Stimulated activated CD4-positive, alpha-beta T cell treated with anti-CD3 and anti-CD28 coated beads, Interleukin-1b, Interleukin-23, amount 100 ng/mL, for 1 hour (primary cell): ENCODE measurements at regions not wholly inside any gene's neighbourhood (a gene's known extent, or its start where the extent isn't known, plus 50 kb on each side); places are given as distances from the start of the nearest gene placed in this dataset.

ENCODE experiments used
- DNase-seq, 2 donors: peaks; one replicate each; pipeline ENCODE4 v3.0.0-alpha.2; 2020; ENCODE audit warnings: low read depth in 2 of 2

GRCh38 chr4:38230121-38230801, 270.1 kb downstream of the PTTG2 start:
- no peak for DNase-seq

DNA sequence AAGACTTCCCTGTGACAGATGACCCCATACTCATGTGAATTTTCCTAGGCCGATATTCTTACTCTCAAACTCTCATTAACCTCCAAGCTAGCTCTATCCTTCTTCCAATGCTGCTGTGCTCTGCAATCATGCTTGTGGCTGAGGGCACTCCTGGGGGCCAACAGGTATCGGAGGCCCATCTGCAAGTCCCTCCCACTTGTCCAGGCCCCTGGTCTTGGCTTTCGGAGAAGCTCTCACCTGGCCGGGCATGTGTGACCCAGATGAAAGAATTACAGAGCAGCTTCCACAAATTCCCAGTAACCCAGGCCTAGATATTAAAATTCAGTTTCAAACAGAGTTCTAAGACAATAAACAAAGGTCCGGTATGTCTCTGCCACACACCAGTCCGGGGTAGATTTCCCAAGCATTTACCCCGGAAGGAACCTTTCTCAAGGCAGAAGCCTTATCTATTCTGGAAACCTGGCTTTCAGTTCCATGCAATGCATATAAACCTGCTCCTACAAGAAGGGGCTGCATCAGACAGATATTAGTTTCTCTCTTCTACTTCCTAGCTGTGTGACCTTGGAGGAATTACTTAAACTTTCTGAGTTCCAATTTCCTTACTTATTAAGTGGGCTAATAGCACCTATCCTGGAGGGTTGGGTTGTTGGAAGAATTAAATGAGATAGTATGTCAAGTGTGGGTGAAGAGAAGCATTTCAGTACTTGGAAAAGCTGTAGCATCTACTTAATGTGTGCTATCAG, 270.8 kb downstream of the PTTG2 start:
- DNase-seq: no peak

GRCh38 chr4:38231626-38232025, 271.4 kb downstream of the PTTG2 start:
- no peak for DNase-seq

- no peak for DNase-seq
Observed at GRCh38 chr4:38232741-38233140, 272.5 kb downstream of the PTTG2 start.

DNA sequence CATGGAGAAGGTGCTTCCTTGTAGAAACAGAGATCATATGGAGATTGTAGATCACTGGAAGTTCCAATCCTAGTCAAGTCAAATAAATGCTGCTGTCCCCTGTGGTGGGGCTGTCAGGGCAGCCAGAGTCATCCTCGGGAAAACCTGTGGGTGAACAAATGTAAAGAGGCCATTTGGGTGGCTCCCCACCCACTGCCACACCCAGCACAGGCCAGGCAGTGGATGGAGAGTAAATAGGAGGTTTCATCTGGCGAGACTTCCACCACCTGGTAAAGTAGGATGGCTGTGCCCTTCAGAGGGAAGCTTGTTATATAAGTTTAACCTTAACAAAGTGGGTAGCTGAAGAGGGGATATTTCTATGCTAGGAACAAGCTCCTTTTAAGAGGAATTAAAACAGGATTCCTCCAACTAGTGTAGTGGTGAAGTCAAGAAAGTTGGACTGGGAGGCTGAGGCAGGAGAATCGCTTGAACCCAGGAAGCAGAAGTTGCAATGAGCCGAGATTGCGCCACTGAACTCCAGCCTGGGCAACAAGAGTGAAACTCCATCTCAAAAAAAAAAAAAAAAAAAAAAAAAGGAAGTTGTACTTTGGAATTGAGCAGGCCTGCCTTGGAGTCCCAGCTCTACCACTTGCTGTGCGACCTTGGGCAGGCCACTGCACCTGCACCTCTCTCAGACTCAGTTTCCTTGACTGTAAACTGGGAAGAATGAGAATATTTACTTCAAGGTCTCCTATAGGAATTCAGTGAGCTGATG, 273.7 kb downstream of the PTTG2 start:
- no peak for DNase-seq

- DNase-seq: no peak
Observed at GRCh38 chr4:38235354-38235753, 275.2 kb downstream of the PTTG2 start.

DNA sequence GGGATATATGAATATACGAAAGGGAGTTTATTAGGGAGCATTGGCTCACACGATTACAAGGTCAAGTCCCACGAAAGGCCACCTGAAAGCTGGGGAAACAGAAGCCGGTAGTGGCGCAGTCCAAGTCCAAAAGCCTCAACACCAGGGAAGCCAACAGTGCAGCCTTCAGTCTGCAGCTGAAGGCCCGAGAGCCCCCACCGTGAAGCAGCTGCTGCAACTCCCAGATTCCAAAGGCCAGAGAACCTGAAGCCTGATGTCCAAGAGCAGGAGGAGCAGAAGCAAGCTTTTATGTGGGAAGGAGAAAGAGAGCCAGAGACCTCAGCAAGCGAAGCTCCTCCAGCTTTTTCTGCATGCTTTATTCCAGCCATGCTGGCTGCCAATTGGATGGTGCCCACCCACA, 275.8 kb downstream of the PTTG2 start:
- DNase-seq: no peak

DNA sequence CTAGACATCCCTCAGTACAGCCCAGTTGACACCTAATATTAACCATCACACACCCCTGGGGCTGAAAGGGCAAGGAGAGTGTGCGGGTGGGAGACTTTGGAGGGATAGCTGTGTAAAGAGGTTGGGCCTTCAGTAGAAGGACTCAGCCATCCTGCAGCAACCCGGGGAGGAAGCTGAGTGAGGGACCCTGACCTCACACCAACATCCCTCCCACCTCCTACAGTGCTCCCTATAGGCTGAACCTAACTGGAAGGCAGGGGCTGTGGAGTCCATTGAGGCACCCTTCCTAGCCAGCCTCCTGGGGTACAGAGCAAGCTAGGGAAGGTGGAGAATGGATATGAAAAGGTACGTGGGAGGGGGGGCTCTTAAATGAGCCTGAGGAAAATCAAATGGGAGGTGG, 276.3 kb downstream of the PTTG2 start:
- DNase-seq: no peak

- DNase-seq: no peak
Observed at GRCh38 chr4:38237139-38237538, 276.9 kb downstream of the PTTG2 start.

- DNase-seq: no peak
Observed at GRCh38 chr4:38241541-38241940, 281.3 kb downstream of the PTTG2 start.

- no peak for DNase-seq
Observed at GRCh38 chr4:38242101-38242500, 281.9 kb downstream of the PTTG2 start.

DNA sequence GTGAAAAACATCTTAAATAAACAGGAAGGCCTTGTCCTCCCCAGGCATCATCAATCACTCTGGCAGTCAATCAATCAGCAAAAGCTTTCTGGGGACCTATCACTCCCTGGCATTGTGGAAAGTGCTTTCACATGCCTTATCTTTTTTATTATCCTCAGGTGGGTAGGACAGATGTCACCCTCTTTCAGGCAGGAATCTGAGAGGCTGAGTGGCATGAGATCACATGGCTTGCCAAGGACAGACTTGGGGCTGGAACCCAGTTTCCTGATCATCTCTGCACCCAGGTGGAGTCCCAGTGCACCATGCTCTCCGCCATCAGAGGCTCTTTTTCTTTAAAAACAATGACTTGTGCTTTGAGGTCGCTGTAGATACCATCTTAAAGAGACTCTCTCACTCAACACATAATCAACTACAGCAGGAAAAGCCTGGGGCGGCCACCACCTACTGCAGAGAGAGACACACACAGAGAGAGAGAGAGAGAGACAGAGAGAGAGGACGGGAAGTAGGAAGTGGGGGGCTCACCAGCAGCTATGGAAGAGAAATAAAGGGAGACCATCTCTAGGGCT, 282.7 kb downstream of the PTTG2 start:
- DNase-seq: no peak

GRCh38 chr4:38243388-38244053, 283.3 kb downstream of the PTTG2 start:
- DNase-seq: no peak

GRCh38 chr4:38254825-38255224, 294.6 kb downstream of the PTTG2 start:
- DNase-seq: no peak

- DNase-seq: no peak
Observed at GRCh38 chr4:38255572-38255971, 295.4 kb downstream of the PTTG2 start.

- DNase-seq: no peak
Observed at GRCh38 chr4:38266616-38267015, 306.4 kb downstream of the PTTG2 start.

- DNase-seq: no peak
Observed at GRCh38 chr4:38268108-38268820, 308.1 kb downstream of the PTTG2 start.

DNA sequence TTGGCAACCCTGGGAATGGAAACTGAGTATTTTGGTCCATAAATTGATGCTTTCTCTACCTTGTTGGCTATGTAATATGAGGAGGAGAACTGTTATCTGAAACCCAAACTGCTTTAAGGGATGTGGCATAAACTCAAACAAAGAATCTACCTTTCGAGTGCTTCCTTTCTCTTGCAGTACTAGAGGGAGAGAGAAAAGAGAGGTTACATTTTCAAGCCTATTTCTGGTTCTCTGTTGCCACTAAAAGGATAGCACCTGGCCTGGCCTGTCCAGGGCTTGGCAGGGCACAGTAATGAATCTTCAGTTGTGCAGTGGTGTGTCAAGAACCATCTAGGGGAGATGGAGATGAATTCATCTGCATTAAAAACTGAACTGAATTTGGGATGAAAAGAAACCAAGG, 308.6 kb downstream of the PTTG2 start:
- DNase-seq: no peak

DNA sequence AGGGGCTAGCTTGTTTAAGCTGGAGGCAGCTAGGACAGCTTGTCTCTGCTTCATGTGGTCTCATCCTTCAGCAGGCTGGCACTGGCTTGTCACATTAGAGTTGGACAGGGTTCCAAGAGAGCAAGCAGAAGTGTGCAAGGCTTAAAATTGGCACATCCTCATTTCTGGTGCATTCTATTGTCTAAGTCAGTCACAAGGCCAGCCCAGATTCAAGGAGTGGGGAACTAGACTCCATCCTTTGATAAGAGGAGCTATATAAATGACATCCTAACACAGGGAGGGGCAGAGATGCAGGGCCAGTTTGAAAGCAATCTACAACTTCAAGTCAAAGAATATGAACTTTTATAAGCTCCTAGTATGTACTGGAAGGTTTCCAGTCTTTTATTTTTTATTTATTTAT, 313.2 kb downstream of the PTTG2 start:
- DNase-seq: no peak

GRCh38 chr4:38275331-38276100, 315.3 kb downstream of the PTTG2 start:
- no peak for DNase-seq

GRCh38 chr4:38278255-38278654, 318.1 kb downstream of the PTTG2 start:
- no peak for DNase-seq
